Left hindlimb (tissue), 1 donor: ENCODE measurements at regions not wholly inside any gene's neighbourhood (a gene's known extent, or its start where the extent isn't known, plus 50 kb on each side); places are given as distances from the start of the nearest gene placed in this dataset.

Source experiments
- DNase-seq: peaks from one replicate; pipeline ENCODE4 v3.0.0-alpha.2; 2018

GRCh38 chr1:5651964-5652821 is 340.0 kb downstream of the NPHP4 start:
- no peak for DNase-seq

- no peak for DNase-seq
These were observed 340.8 kb downstream of the NPHP4 start for GRCh38 chr1:5651473-5651872.

- DNase-seq = no peak
These were observed 341.2 kb downstream of the NPHP4 start for GRCh38 chr1:5651027-5651410.

GRCh38 chr1:5650283-5651026 is 341.8 kb downstream of the NPHP4 start:
- DNase-seq = no peak

GRCh38 chr1:5649795-5650194 is 342.4 kb downstream of the NPHP4 start:
- no peak for DNase-seq

GRCh38 chr1:5649166-5649551 is 343.1 kb downstream of the NPHP4 start:
- DNase-seq = no peak

- DNase-seq = no peak
These were observed 343.6 kb downstream of the NPHP4 start for GRCh38 chr1:5648410-5649165.

- DNase-seq = no peak
These were observed 345.0 kb downstream of the NPHP4 start for GRCh38 chr1:5647234-5647633.

GRCh38 chr1:5646486-5647149 is 345.6 kb downstream of the NPHP4 start:
- no peak for DNase-seq

- no peak for DNase-seq
These were observed 346.3 kb downstream of the NPHP4 start for GRCh38 chr1:5645929-5646328.

GRCh38 chr1:5645135-5645399 is 347.2 kb downstream of the NPHP4 start:
- DNase-seq = no peak

GRCh38 chr1:5644281-5645134 is 347.7 kb downstream of the NPHP4 start:
- no peak for DNase-seq

GRCh38 chr1:5643360-5644107 is 348.7 kb downstream of the NPHP4 start:
- no peak for DNase-seq

GRCh38 chr1:5640845-5641244 is 351.4 kb downstream of the NPHP4 start:
- no peak for DNase-seq

- DNase-seq = no peak
These were observed 353.0 kb downstream of the NPHP4 start for GRCh38 chr1:5639106-5639722.

GRCh38 chr1:5638582-5638981 is 353.6 kb downstream of the NPHP4 start:
- DNase-seq = no peak

GRCh38 chr1:5637171-5637570 is 355.1 kb downstream of the NPHP4 start:
- DNase-seq = no peak

- no peak for DNase-seq
These were observed 357.3 kb downstream of the NPHP4 start for GRCh38 chr1:5634893-5635292.

GRCh38 chr1:5632814-5633213 is 359.4 kb downstream of the NPHP4 start:
- no peak for DNase-seq

- DNase-seq = no peak
These were observed 360.0 kb downstream of the NPHP4 start for GRCh38 chr1:5632224-5632623.

- DNase-seq = no peak
These were observed 363.8 kb downstream of the NPHP4 start for GRCh38 chr1:5628416-5628815.
